ENCODE measurements at regions not wholly inside any gene's neighbourhood (a gene's known extent, or its start where the extent isn't known, plus 50 kb on each side); places are given as distances from the start of the nearest gene placed in this dataset.

DNA sequence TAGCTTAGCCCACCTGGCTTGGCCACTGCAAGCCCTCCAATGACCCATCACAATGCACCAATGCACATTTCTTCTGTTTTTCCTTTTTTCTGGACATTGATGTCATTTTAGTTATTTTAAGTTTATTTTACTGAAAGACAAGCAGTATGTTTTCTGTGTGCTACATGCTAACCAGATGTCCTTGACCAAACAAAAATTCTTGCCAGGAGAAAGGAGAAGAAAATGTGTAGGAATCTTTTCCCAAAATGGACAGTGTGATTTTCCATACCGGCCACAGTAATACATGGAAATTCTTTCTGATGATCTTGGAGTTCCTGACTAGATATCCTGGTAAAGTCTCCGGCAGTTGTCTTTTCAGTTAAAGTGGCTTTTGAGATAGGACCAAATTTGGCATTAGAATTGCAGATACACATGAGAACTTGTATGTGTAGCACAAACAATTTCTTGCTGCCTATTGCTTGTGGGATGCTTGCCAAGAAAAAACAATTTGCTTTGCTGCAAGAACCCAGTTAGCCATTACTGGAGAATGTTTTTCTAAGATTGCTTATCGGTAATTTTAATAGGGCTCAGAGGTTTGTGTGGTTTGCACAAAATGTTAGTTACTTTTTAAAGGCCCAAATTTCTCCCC, 696.5 kb upstream of the CITED2 start:
- no peak for DNase-seq

DNA sequence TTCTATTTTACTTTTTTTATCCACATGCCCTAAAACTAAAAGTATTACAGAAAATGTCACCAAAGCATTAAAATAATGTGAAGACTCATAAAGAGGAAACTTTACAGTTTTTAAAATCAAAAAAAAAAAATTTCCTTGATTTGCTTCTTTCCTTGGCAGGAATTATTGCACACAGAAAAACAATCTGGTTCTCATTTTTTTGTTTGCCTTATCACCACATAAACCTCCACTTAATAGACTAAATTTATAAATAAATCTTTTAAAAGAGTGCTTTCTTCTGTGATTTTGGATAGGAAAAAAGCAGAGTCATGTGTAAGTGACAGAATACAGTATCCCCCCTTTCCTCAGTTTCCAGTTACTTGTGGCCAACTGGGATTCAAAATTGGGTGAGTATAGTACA, 695.1 kb upstream of the CITED2 start:
- no peak for DNase-seq

DNA sequence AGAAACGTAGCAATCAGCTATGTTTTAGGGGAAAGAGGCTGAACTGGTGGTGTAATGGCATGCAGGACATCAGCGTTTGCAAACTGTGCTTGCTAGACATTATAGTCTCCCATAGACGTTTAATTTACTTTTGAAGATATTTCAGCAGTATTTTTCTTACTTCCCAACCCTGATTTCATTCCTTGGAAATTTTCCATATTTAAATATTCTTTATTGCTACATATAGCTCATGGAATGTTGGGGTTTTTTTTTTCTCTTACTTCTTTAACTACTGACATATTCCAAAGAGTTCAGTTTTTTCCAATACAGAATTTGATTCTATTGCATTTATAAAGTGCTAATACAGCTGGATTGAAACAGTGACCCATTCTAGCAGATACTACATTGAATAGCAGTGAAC, 694.4 kb upstream of the CITED2 start:
- DNase-seq, result no peak

DNA sequence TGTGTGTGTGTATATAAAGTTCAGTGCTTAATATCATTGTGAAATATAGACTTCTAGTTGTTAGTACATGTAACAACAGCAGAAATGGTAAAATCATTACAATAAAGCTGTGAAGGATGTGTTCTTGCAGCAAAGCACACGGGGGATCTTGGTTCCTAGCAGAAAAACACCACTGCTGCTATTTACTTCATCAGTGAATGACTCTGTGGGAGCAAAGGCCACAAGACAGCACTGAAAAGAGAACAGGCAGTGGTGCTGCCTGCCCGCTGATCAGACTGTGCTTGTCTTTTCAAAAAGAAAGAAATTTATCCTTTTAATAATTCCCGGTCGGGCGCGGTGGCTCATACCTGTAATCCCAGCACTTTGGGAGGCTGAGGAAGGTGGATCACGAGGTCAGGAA, 689.9 kb upstream of the CITED2 start:
- no peak for DNase-seq

DNA sequence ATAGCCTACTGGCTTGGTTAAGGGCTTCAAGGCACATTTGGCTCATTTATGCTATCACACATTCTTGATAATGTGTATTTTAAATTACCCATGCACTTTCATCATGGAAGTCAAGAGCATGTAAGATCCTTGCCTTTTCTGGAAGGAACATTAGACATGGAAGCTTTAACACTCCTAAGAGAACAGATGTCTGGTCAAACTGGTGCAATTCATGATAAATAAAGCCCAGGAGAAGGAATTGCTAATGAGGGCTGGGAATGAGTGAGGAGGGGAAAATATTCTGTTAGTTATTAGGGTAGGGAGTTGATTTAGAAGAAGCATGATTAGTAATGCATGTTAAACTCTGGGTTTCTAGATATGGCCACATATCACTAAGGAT, 688.6 kb upstream of the CITED2 start:
- DNase-seq, result peak; percentile 17

DNA sequence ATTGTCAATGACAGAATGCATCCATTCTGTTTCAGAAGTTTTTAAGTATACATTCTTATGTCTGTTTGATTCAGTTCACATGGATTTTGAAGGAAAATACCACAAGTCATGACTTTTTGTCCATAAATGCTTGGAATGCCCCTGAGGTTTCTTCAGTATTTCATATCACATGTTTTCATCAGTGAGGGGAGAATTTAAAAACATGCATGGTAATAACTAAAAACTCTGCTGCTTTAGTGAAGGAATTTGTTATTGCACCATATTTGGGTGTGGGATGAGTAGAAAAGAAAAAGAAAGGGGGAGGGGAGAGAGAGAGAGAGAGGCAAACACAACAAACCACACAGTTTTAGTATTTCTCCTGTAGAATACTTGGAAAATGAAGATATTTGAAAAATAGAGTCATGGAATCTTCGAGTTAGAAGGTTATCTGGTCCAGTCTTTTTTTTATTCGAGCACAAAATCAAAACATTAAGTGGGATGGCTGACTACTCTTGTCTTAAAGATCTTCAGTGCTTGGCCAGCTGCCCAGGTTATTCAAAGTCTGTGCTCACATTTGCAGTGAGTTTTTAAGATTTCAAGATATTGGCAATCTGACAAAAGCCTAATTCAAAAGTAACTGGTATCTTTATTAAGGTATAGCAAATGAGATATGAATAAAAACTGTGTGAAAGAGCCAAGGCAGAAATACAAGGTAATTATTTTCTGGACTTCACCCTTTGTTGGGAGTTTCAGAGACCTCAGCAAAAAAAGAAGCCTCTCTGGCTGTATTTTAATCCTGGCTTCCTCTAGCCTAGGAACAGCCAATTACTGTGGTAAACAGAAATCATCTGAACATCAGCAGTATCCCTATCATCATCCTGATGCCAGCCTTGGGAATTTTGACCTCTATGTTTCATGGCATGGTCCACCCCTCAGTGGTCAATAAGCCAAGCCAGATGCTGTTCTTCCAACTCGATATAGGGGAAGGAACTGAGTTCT, 687.9 kb upstream of the CITED2 start:
- peak; percentile 5 for DNase-seq

DNA sequence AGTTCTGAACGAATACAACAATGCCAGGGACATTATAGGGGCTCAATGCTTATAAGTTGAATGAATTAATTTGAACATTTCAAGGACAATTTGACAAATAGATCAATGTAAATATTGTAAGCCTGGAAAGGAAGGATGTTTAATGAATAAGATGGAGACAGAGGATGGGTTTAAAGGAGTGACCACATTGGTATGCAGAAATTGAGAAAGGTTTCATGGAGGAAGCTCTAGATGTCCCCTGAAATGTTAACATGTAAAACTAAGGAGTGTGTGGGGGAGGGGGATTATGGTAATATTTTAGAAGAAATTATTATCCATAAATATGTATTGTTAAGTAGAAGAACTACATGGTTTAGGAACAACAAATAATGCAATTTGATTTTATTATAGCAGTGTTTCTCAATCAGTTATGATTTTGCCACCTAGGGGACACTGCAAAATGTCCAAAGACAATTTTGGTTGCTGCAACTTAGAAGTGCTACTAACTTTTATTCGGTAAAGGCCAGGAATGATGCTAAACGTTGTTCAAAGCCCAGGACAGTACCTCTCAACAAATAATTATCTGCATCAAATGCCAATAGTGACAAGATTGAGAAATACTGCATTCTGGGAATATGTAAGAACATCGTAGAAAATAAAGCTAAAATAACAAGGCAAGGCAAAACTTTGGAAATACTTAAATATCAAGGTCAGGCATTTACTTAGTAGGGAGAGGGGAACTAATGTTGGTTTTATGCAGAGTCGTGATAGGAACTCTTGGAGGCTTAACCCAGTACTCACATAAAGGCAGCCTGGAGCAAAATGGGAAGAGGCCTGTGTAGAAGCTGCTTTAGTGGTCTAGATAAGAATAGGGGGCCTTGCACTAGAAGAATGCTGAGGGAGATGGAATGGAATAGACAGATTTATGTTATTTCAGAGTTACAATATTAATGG, 686.9 kb upstream of the CITED2 start:
- no peak for DNase-seq

DNA sequence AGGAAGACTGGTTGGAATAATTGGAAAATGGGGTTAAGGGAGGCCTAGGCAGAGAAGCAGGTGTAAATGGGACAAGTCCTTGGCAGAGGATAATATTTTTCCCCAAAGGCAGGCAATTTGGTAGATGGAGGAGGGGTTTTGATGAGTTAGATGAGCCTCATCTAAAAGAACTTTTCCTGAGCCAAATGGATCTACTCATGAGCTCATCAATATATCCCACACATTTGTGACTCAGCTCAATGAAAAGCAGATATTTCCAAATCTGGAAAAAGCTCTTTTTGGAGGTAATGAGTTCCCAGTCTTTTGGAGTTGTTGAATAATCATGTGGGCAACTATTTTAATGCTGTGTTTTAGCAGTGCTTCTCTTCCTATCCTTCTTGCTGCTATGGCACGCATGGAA, 685.5 kb upstream of the CITED2 start:
- no peak for DNase-seq

DNA sequence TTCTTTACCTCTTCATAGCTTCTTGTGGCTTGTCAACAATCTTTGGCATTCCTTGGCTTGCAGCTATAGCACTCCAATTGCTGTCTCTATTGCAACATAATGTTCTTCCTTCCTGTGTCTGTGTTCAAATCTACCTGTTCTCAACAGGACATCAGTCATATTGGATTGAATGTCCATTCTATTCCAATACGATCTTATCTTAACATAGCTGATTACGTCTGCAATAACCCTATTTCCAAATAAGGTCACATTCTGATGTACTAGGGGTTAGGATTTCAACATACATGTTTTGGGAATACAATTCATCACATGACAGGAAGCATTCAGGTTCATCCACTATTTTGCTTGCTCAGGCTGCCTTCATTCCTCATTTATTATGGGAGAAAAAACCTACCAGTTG, 684.4 kb upstream of the CITED2 start:
- DNase-seq, result no peak

DNA sequence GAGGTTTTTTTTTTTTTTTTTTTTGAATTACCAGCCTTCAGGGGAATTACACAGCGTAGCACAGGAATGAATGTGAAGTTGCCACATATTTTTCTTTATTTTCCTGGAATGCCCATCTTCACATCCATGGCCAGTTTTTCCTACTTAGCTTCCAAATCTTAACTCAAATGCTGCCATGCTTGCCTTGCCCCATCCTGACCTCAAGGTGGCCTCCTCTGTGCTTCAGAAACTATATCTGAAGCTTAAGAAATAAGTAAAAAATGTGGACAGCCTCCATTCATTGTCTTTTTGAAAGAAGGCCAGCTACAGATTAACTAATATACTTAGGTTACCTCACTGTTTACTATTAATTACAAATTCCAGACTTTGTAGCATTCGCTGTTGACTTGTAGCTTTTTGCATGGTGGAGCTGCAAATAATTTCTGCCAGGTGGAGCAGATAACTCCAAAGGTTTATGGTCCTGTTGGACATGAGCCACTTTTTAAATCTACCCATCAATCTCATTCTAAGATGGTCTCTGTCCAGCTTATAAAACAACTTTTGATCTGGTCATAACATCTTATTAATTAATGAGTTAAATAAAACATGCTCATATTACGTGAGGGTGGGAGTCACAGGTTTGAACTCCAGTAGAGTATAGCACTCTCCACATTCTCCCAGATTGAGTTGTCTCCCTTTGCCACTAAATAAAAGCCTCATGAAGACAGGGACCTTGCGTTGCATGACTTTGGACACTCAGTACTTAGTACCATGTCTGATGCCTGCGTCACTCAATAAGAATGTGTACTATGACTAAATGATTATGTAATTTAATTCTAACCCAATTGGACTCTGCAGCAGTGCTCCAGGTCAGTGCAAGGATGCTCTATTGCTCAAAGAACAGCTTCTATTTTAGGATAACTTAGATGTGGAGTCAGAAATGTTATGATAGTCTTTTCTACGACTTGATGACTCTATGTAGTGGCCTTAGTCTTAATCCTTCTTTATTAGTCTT, 678.6 kb upstream of the CITED2 start:
- peak; percentile 4 for DNase-seq

DNA sequence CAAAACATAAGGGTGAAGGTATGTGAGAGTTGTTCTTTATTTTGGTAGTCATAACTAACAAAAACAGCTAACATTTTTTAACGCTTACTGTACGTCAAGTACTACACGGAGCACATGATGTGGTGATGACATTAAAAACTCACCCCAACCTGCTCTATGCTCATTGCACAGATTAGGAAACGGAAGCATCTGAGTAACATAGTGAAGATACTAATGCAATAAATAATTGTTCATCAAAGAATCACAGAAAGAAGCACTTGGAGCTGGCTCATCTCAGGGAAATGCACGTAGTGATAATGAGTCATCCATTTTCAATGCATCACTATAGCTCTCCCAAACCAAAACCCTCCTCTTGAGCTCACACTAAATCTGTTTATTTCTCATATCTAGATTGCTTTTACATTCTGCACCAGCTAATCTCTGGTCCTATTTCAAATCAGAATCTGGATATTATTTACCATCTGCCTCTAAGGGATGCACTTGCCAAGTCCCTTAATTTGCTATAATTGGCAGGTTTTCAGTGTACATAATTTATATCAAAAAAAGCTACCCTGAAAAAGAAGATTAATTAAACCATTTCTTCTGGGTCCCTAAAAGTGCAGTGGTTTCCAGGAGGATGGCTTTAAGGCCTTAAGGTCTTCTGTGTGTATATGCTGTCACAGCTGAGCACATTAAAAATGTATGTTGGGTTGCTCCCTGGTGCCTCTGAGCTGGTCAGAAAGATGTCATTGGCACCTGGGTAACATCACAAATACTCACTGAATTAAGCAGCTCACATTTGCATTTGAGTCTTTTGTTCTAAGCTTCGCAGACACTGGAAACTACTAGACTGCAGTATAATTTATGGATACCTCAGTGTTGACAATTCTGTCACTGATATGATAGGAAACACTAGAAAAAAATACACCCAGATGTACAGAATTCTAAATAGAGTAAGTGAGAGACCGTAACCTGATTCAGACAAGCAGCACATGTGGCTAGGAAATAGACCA, 677.4 kb upstream of the CITED2 start:
- no peak for DNase-seq

DNA sequence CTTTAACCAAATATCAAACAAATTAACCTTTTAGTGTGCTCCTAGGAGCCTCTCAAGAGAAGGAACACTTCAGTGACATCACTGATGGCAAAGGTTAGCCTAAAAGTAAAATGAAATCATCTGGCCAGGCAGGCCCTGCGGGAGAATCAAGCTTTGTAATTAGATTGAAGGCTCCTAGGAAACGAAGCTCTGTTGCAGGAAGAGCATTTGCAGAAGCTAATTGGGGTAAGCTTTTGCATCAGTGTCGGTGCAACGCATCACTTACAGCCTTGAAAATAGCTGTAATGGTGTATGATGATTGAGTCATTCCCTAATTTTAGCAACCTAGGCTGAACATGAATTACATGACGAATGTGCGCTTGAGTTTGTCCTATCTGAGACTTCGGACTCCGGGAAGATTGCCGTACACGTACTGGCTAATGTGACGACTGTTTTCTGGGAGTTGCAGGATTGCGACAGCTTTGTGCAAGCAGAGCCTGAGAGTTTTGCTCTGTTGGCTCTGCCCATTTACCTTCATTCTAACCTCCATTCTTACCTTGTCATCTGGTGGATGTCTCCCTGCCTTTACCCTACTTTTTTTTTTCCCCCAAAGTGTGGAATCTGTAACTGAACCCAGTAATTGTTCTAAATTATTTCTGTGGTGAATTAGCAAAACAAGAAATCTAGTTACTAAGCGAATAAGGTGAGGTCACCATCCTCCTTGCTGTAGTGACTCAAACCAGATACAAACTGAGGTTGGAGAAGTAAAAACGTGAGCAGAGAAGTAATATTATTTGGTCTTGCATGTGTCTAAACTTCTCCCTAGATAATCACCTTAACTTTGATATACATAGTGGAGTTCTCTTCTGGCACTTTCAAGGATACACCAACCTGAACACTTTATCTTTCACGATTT, 675.9 kb upstream of the CITED2 start:
- DNase-seq, result no peak

DNA sequence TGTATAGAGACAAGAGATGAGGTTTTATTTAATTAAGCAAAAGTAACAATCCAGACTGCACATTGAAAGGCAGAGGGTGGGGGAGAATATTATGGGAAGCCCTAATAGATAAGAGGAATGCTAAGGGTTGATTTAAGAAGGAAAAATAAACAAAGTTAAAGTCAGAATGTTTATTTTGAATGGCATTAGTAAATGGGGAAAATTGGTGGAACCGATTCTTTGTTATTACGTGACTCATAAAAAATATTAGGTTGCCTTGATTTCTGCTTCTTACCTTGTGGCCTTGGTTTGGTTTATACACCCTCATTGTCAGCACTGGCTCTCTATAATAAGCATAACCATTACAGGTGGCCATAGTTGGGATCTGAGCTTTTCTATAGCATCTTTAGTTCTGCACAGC, 674.8 kb upstream of the CITED2 start:
- no peak for DNase-seq

DNA sequence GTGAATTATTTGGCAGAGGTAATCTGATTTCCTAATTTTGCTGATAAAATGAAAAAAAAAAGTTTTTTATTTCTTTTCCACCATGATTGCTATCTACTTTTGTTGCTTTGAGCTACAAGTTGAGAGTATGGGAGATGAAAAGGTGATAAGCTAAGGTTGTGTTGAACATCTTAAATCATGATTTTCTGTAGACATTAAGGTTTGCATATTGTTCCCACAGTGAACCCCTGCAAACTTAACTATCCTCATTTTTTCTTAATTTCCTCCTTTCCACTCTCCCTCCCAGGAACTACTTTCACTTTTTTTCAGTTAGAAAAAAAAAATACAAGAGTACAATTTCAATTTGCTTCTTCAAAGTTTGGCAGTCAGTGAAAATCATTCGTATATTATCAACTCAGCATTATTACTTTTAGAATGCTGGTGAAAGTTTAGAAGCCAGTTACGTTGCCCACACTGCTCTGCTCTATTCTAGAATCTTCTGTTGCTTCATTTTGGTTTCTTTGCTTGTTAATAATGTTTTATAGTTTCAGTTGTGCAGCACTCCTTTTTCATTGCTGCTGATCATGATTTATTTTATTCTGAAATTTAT, 673.8 kb upstream of the CITED2 start:
- DNase-seq, result no peak

DNA sequence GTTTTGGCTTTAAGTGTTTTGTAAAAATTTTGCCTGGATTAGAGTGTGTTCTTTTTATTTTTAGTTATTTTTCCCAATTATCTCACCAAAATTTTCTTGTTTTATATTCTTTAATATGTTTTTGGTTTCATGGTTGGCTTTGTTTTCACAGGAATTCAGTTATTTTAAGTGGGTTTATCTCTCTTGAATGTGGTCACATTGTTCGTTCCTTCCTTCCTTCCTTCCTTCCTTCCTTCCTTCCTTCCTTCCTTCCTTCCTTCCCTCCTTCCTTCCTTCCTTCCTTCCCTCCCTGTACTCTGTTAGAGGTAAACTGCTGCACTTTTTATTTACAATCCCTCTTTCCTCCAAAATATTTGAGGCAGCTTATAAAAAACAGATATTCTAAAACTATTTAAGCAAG, 672.9 kb upstream of the CITED2 start:
- DNase-seq, result no peak

DNA sequence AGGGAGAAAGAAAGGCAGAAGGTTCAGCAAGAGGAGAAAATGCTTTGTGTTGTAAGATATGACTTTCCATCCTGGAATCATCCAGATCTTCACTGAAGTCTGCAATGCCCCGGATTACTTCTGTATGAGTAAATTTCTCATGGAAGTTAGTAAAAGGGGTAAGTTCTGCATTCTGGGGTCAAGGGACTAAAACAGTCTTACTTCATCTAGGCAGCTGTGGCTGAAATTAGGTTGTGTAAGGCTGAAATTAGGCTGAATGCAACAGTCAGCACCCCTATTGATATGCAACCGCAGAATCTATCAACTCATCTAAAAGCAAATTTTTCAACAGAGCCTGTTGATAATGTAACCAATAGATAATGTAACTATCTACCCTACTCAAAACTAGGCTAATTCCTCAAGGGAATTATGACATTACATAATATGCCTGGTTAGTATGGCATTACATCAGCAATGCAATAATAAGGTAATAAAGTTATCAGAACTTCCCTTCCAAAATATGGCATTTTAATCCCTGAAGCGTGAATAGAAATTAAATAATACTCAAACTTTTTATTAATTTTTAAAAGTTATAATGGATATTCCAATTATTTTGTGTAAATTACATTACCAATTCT, 671.7 kb upstream of the CITED2 start:
- DNase-seq, result no peak

DNA sequence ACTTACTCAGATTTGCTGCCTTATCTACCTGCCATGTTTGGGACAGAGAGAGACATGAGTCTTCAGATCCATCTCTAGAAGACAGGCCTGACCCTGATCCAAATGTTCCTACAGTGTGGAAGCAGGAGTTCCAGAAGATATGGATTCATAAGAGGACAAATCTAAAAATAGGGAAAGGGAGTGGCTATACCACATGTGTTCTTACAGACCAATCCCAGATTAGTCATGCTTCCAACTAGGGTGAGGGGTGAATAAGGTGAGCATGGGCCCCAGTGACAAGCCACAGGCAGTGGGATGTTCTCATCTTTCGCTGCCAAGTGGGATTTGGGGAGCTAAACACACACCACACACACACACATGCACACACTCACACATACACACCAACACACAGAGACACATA, 670.7 kb upstream of the CITED2 start:
- DNase-seq, result no peak

DNA sequence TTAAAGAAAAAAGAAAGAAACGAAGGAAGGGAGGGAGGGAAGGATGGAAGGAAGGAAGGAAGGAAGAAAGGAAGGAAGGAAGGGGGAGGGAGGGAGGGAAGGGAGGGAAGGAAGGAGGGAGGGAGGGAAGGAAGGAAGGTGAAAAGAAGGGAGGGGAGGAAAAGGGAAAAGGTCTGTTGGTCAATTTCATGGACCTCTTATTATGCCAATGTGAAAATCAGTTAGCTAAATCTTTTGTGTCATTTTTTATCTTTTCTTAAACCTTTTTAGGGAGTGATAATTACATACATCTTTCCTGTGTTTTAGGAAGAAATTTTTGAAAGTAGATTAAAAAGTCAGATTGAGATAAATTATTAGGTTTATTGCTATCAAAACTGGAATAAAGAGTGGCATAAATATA, 670.2 kb upstream of the CITED2 start:
- DNase-seq, result no peak
